ENCODE measurements at regions not wholly inside any gene's neighbourhood (a gene's known extent, or its start where the extent isn't known, plus 50 kb on each side); places are given as distances from the start of the nearest gene placed in this dataset.

- TF ChIP-seq CTCF (optimal IDR thresholded peaks at IDR 0.05 in 1 of 3, IDR thresholded peaks at IDR 0.05 in 1 of 3, conservative IDR thresholded peaks at IDR 0.05 in 1 of 3; ENCODE audit: extremely low read depth in 1 of 3, insufficient read depth in 2 of 3, low read length in 3 of 3) (no peak), EZH2 (IDR thresholded peaks at IDR 0.05; ENCODE audit: low read length) (no peak)
Measured at GRCh38 chr7:445020-445419, 74.6 kb downstream of the PDGFA start.

All from keratinocyte (primary cell).